Uterus (tissue), 3 donors: ENCODE measurements at regions not wholly inside any gene's neighbourhood (a gene's known extent, or its start where the extent isn't known, plus 50 kb on each side); places are given as distances from the start of the nearest gene placed in this dataset.

Source experiments
- DNase-seq, 2 donors: peaks; one replicate each; pipeline ENCODE4 v3.0.0-alpha.2; 2019 to 2020
- H3K27ac ChIP-seq, 2 donors: fragments of 200-600 bp; sonication (generic); 1 replicate in 1 of 2; 2 replicates in 1 of 2; pipeline ENCODE4 v1.5.1; 2016 to 2018
- H3K27me3 ChIP-seq, 2 donors: fragments of 200-600 bp; sonication (generic); one replicate each; pipeline ENCODE4 v1.5.1; 2018 to 2019; ENCODE audit warnings: control low read depth in 1 of 2
- H3K36me3 ChIP-seq, 2 donors: fragments of 200-600 bp; sonication (generic); one replicate each; pipeline ENCODE4 v1.5.1; 2019; ENCODE audit warnings: control low read depth in 1 of 2
- H3K4me1 ChIP-seq, 2 donors: fragments of 200-600 bp; sonication (generic); one replicate each; pipeline ENCODE4 v1.5.1; 2018 to 2019; ENCODE audit warnings: control low read depth in 1 of 2
- H3K4me3 ChIP-seq, 2 donors: fragments of 200-600 bp; sonication (generic); 1 replicate in 1 of 2; 2 replicates in 1 of 2; pipeline ENCODE4 v1.5.1; 2018 to 2019; ENCODE audit warnings: mild to moderate bottlenecking in 1 of 2
- H3K9me3 ChIP-seq, 2 donors: fragments of 200-600 bp; sonication (generic); one replicate each; pipeline ENCODE4 v1.5.1; 2019; ENCODE audit warnings: control low read depth in 1 of 2
- POLR2A ChIP-seq, 2 donors: fragments of 450-650 bp; IDR thresholded peaks; one replicate each; pipeline ENCODE4 v1.6.1; 2016; ENCODE audit warnings: antibody characterized with exemption in 2 of 2, mild to moderate bottlenecking in 1 of 2, moderate library complexity in 1 of 2
- intact Hi-C: fragments of 100-400 bp; cut with DNase I; formaldehyde crosslinking; loops from one replicate; pipeline ENCODE4 v1.15.1; 2023; ENCODE audit warnings: low total_unique reads
- TF ChIP-seq, protein P1 (sequence below), 4 experiments: fragments of 200-600 bp in 2 of 4; fragments of 450-650 bp in 2 of 4; sonication (generic) in 2 of 4; IDR thresholded peaks; one replicate each; pipeline ENCODE4 v1.5.1; 2016 to 2019; ENCODE audit warnings: antibody characterized with exemption in 4 of 4, mild to moderate bottlenecking in 2 of 4, moderate library complexity in 1 of 4
- donor health status: DM: yes; HTN: yes; CAD: no.

GRCh38 chr9:82665324-82665723 lies 397.6 kb downstream of the RASEF start:
- Histone ChIP-seq H3K36me3 (no peaks in the 10 kb centered on the region), H3K27ac (no peak overlapping the region), H3K4me3 (no peak overlapping the region), H3K27me3 (no peaks in the 10 kb centered on the region), H3K9me3 (no peaks in the 10 kb centered on the region), H3K4me1 (no peaks in the 10 kb centered on the region)
- intact Hi-C loops: no loop called here
- no peak for DNase-seq
- no peak for TF ChIP-seq POLR2A (IDR thresholded peaks at IDR 0.05)

DNA sequence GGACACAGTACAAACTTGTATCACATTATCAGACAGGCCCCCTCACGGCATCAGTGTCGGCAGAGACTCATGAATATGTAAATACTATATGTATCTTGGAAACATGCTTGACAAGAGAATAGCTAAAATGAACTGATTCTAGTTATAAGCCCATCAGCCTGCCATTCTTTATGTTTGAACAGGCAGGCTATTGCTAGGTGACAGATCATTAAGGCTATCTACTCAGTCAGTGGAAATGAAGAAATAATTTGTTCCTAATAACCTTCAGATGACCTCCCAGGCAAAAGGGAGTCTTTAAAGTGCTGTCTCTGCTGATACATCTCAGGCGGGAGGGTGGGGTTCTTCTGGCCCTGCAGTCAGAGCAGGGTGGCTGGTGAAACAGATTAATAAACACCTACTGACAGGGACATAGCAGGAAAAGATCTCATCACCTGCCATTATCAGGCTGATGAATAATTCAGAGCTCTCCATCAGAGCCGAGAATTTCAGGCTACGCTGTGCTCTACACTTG lies 394.2 kb downstream of the RASEF start:
- Histone ChIP-seq H3K4me1 (no peaks in the 10 kb centered on the region), H3K27me3 (no peaks in the 10 kb centered on the region), H3K4me3 (no peak overlapping the region), H3K36me3 (no peaks in the 10 kb centered on the region), H3K9me3 (no peaks in the 10 kb centered on the region), H3K27ac (no peak overlapping the region)
- intact Hi-C loops: no loop called here
- TF ChIP-seq, protein P1, sequence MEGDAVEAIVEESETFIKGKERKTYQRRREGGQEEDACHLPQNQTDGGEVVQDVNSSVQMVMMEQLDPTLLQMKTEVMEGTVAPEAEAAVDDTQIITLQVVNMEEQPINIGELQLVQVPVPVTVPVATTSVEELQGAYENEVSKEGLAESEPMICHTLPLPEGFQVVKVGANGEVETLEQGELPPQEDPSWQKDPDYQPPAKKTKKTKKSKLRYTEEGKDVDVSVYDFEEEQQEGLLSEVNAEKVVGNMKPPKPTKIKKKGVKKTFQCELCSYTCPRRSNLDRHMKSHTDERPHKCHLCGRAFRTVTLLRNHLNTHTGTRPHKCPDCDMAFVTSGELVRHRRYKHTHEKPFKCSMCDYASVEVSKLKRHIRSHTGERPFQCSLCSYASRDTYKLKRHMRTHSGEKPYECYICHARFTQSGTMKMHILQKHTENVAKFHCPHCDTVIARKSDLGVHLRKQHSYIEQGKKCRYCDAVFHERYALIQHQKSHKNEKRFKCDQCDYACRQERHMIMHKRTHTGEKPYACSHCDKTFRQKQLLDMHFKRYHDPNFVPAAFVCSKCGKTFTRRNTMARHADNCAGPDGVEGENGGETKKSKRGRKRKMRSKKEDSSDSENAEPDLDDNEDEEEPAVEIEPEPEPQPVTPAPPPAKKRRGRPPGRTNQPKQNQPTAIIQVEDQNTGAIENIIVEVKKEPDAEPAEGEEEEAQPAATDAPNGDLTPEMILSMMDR (IDR thresholded peaks at IDR 0.05): no peak
- no peak for TF ChIP-seq POLR2A (IDR thresholded peaks at IDR 0.05)
- DNase-seq: no peak

DNA sequence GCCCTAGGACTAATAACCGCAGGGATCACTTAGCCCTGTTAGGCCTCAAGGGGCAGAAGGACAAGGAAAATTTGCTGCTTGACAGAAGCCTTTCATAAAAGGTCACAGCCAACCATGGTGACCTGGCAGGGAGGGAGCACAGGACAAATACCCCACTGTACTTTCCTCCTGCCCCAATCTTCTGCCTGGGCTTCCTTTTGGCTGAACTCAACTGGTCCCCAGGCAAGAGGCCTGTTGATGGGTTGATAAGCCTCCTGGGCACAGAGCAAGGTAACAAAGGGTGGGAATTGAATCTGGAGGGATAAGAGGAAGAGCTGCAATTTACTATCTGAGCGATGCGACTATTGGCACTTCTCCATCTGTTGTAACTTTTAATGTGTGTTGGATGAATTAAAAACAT lies 392.9 kb downstream of the RASEF start:
- DNase-seq: no peak
- TF ChIP-seq, protein P1 (IDR thresholded peaks at IDR 0.05): no peak
- no peak overlapping the region for H3K27ac ChIP-seq
- intact Hi-C loops: no loop called here
- H3K4me1 ChIP-seq: no peaks in the 10 kb centered on the region
- no peaks in the 10 kb centered on the region for H3K27me3 ChIP-seq
- H3K9me3 ChIP-seq: no peaks in the 10 kb centered on the region
- no peaks in the 10 kb centered on the region for H3K36me3 ChIP-seq
- no peak overlapping the region for H3K4me3 ChIP-seq

DNA sequence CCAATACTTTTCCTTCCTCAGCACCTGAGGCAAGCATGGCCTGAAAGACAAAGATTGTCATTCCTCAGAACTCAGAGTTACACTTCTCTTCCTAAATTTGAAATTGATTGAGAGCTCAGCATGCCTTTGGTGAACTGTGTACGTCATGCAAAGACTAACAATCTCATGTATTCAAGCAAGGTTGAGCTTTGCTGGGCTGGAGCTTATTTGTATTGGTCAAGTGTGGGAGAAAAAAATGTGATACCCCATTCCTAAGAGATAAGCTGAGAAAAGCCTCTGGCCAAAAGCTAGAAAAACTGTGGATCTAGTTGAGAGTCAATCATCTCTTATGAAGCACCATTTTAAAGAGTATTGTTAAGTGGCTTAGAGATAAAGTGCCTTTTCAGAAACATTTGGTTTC lies 392.2 kb downstream of the RASEF start:
- H3K27me3 ChIP-seq: no peaks in the 10 kb centered on the region
- no peaks in the 10 kb centered on the region for H3K9me3 ChIP-seq
- H3K36me3 ChIP-seq: no peaks in the 10 kb centered on the region
- intact Hi-C loops: no loop called here
- TF ChIP-seq, protein P1 (IDR thresholded peaks at IDR 0.05): no peak
- no peak for TF ChIP-seq POLR2A (IDR thresholded peaks at IDR 0.05)
- no peak overlapping the region for H3K27ac ChIP-seq
- H3K4me3 ChIP-seq: no peak overlapping the region
- no peak for DNase-seq
- H3K4me1 ChIP-seq: no peaks in the 10 kb centered on the region

DNA sequence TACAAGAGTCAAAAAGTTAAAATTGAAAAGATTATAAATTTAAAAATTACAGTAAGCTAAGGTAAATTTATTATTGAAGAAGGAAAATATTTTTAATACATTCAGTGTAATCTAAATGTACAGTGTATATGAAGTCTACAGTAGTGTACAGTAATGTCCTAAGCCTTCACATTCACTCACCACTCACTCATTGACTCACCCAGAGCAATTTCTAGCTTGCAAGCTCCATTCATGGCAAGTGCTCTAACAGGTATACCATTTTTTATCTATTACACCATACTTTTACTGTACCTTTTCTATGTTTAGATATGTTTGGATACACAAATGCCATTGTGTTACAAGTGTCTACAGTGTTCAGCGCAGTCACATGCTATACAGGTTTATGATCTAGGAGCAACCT lies 389.7 kb downstream of the RASEF start:
- no peak overlapping the region for H3K27ac ChIP-seq
- H3K9me3 ChIP-seq: no peaks in the 10 kb centered on the region
- H3K4me3 ChIP-seq: no peak overlapping the region
- no peaks in the 10 kb centered on the region for H3K27me3 ChIP-seq
- intact Hi-C loops: no loop called here
- TF ChIP-seq POLR2A (IDR thresholded peaks at IDR 0.05): no peak
- TF ChIP-seq, protein P1 (IDR thresholded peaks at IDR 0.05): no peak
- DNase-seq: no peak
- H3K4me1 ChIP-seq: no peaks in the 10 kb centered on the region
- no peaks in the 10 kb centered on the region for H3K36me3 ChIP-seq

GRCh38 chr9:82673919-82674318 lies 389.0 kb downstream of the RASEF start:
- Histone ChIP-seq H3K27ac (no peak overlapping the region), H3K9me3 (no peaks in the 10 kb centered on the region), H3K4me1 (no peaks in the 10 kb centered on the region), H3K36me3 (no peaks in the 10 kb centered on the region), H3K27me3 (no peaks in the 10 kb centered on the region), H3K4me3 (no peak overlapping the region)
- no peak for DNase-seq
- intact Hi-C loops: no loop called here
- TF ChIP-seq POLR2A (IDR thresholded peaks at IDR 0.05): no peak
- TF ChIP-seq, protein P1 (IDR thresholded peaks at IDR 0.05): no peak
